SJCRH30 (cell line): ENCODE measurements at regions not wholly inside any gene's neighbourhood (a gene's known extent, or its start where the extent isn't known, plus 50 kb on each side); places are given as distances from the start of the nearest gene placed in this dataset.
A peak's percentile ranks its signal among the peaks of the same experiment; 100 is the strongest.
"Not testable (repeated sequence)": the region's sequence is repeated elsewhere in the genome, so short reads cannot be mapped to it uniquely, and the experiment has no call there.

ENCODE experiments used
- DNase-seq, 2 experiments: peaks; one replicate each; pipeline ENCODE4 v3.0.0-alpha.2; 2015 to 2020
- H3K27ac ChIP-seq: fragments of 250-450 bp; sonication (Bioruptor Pico); 2 replicates; pipeline ENCODE4 v1.5.1; 2020; ENCODE audit warnings: mild to moderate bottlenecking, moderate library complexity
- H3K27me3 ChIP-seq: fragments of 250-450 bp; sonication (Bioruptor Pico); 2 replicates; pipeline ENCODE4 v1.5.1; 2020; ENCODE audit warnings: mild to moderate bottlenecking, moderate library complexity
- H3K36me3 ChIP-seq: fragments of 250-450 bp; sonication (Bioruptor Pico); 2 replicates; pipeline ENCODE4 v1.5.1; 2020; ENCODE audit warnings: mild to moderate bottlenecking, moderate library complexity
- H3K4me1 ChIP-seq: fragments of 250-450 bp; sonication (Bioruptor Pico); 2 replicates; pipeline ENCODE4 v1.5.1; 2020; ENCODE audit warnings: mild to moderate bottlenecking, moderate library complexity
- H3K4me3 ChIP-seq: fragments of 250-450 bp; sonication (Bioruptor Pico); 2 replicates; pipeline ENCODE4 v1.5.1; 2020; ENCODE audit warnings: mild to moderate bottlenecking, moderate library complexity
- H3K9me3 ChIP-seq: fragments of 250-450 bp; sonication (Bioruptor Pico); replicated peaks from 2 replicates; pipeline ENCODE4 v1.5.1; 2020; ENCODE audit warnings: mild to moderate bottlenecking, moderate library complexity

GRCh38 chr10:7084280-7085005 lies 326.4 kb downstream of the SFMBT2 start:
- DNase-seq: no peak
- Histone ChIP-seq H3K27ac (no peak overlapping the region), H3K4me1 (no peaks in the 10 kb centered on the region), H3K27me3 (no peaks in the 10 kb centered on the region), H3K36me3 (no peaks in the 10 kb centered on the region), H3K4me3 (no peak overlapping the region), H3K9me3 (no peaks in the 10 kb centered on the region)

GRCh38 chr10:7082967-7083366 lies 327.9 kb downstream of the SFMBT2 start:
- no peak overlapping the region for H3K27ac ChIP-seq
- H3K27me3 ChIP-seq: no peaks in the 10 kb centered on the region
- no peaks in the 10 kb centered on the region for H3K36me3 ChIP-seq
- H3K4me1 ChIP-seq: no peaks in the 10 kb centered on the region
- no peak for DNase-seq
- no peak overlapping the region for H3K4me3 ChIP-seq
- no peaks in the 10 kb centered on the region for H3K9me3 ChIP-seq

- Histone ChIP-seq H3K27ac (no peak overlapping the region), H3K4me3 (no peak overlapping the region), H3K9me3 (no peaks in the 10 kb centered on the region), H3K27me3 (no peaks in the 10 kb centered on the region), H3K4me1 (no peaks in the 10 kb centered on the region), H3K36me3 (no peaks in the 10 kb centered on the region)
- no peak for DNase-seq
These were observed 333.0 kb downstream of the SFMBT2 start for GRCh38 chr10:7077880-7078279.

- Histone ChIP-seq H3K36me3 (no peaks in the 10 kb centered on the region), H3K27ac (no peak overlapping the region), H3K27me3 (no peaks in the 10 kb centered on the region), H3K4me1 (no peaks in the 10 kb centered on the region), H3K4me3 (no peak overlapping the region), H3K9me3 (no peaks in the 10 kb centered on the region)
- DNase-seq: no peak
These were observed 335.0 kb downstream of the SFMBT2 start for GRCh38 chr10:7075851-7076250.

GRCh38 chr10:7075110-7075509 lies 335.7 kb downstream of the SFMBT2 start:
- no peak overlapping the region for H3K27ac ChIP-seq
- no peaks in the 10 kb centered on the region for H3K4me1 ChIP-seq
- no peaks in the 10 kb centered on the region for H3K36me3 ChIP-seq
- no peaks in the 10 kb centered on the region for H3K27me3 ChIP-seq
- no peak for DNase-seq
- H3K9me3 ChIP-seq: no peaks in the 10 kb centered on the region
- no peak overlapping the region for H3K4me3 ChIP-seq

- DNase-seq: no peak
- H3K27me3 ChIP-seq: no peaks in the 10 kb centered on the region
- no peak overlapping the region for H3K4me3 ChIP-seq
- H3K4me1 ChIP-seq: no peaks in the 10 kb centered on the region
- no peaks in the 10 kb centered on the region for H3K9me3 ChIP-seq
- no peaks in the 10 kb centered on the region for H3K36me3 ChIP-seq
- no peak overlapping the region for H3K27ac ChIP-seq
These were observed 339.4 kb downstream of the SFMBT2 start for GRCh38 chr10:7071421-7071820.

DNA sequence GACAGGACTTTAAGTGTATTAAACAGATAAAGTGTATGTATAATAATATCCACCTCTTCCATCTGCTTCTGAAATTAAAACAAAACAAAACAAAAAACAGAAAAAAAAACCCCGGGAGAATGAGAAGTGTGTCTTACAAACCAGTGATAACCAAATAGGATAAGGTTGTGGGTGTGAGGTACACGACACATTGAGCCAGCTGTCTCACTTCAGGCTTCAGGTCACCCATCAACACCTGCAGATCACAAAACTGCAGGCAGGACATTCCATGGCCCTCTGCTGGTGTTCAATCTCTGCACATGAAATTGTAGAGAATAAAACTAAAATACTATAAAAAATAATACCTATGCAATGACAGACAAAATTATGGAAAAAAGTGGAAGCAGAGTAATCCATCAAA lies 339.9 kb downstream of the SFMBT2 start:
- Histone ChIP-seq H3K9me3 (no peaks in the 10 kb centered on the region), H3K27ac (no peak overlapping the region), H3K4me3 (no peak overlapping the region), H3K4me1 (no peaks in the 10 kb centered on the region), H3K27me3 (no peaks in the 10 kb centered on the region), H3K36me3 (no peaks in the 10 kb centered on the region)
- DNase-seq: no peak

DNA sequence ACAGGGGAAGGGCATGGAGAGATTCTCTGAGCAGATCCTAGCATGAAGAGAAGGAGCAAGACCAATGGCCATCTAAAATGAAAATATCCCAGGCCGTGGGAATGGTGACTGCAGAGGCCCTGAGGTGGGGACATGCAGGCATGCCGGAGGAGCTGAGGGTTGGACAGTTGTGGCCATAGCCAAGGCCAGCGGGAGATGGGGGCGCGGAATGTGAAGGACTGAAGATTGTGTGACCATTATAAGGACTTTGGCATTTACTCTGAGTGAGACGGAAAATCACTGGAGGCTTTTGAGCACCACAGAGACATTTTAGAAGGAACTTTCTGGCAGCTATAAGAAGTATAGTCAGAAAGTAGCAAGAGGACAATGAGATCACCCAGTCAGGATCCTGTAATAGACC lies 341.1 kb downstream of the SFMBT2 start:
- Histone ChIP-seq H3K4me1 (no peaks in the 10 kb centered on the region), H3K27ac (no peak overlapping the region), H3K36me3 (no peaks in the 10 kb centered on the region), H3K27me3 (no peaks in the 10 kb centered on the region), H3K4me3 (no peak overlapping the region), H3K9me3 (no peaks in the 10 kb centered on the region)
- DNase-seq: no peak

DNA sequence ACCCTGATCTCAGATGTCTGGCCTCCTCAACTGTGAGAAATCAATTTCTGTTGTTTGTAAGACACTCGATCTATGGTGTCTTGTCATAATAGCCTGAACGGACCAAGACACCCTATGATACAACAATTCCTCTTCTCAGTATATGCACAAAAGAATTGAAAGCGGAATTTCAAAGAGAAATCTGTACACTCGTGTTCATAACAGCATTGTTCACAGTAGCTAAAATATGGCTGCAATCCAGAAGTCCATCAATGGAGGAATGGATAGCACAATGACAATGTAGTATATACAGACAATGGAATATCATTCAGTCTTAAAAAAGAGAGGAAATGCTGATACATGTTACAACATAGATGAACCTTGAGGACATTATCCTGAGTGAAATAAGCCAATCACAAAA lies 354.6 kb downstream of the SFMBT2 start:
- Histone ChIP-seq H3K4me3 (no peak overlapping the region), H3K27ac (no peak overlapping the region), H3K36me3 (no peaks in the 10 kb centered on the region), H3K27me3 (no peaks in the 10 kb centered on the region), H3K4me1 (no peaks in the 10 kb centered on the region), H3K9me3 (no peaks in the 10 kb centered on the region)
- no peak for DNase-seq

- peak; percentile 13 to 29 for DNase-seq
- H3K9me3 ChIP-seq: no peaks in the 10 kb centered on the region
These were observed 355.9 kb downstream of the SFMBT2 start for GRCh38 chr10:7054915-7055314.

DNA sequence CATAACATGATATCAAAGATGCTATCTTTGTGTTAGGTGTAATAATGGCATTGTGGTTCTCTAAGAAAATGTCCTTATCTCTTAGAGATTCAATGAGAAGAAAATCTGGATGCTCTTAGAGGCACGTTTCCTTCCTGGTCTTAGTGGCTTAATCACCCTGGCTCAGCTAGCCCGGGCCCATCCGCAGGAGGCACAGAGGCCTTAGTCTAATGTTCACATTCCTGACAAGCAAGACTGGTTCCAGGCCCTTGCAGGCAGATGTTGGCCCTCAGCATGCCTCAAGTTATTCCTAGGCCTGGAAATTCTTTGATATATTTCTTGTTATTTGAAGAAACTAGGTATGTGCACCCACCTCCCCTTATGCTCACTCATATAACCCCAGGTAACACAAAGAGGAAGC lies 357.6 kb downstream of the SFMBT2 start:
- H3K27me3 ChIP-seq: no peaks in the 10 kb centered on the region
- H3K27ac ChIP-seq: no peak overlapping the region
- no peak overlapping the region for H3K4me3 ChIP-seq
- H3K4me1 ChIP-seq: no peaks in the 10 kb centered on the region
- H3K36me3 ChIP-seq: no peaks in the 10 kb centered on the region
- no peaks in the 10 kb centered on the region for H3K9me3 ChIP-seq
- DNase-seq: no peak

More at GRCh38 chr10:7054915-7055314, 355.9 kb downstream of the SFMBT2 start:
- H3K36me3 ChIP-seq: no peaks in the 10 kb centered on the region
- H3K27ac ChIP-seq: no peak overlapping the region
- no peaks in the 10 kb centered on the region for H3K27me3 ChIP-seq
- no peaks in the 10 kb centered on the region for H3K4me1 ChIP-seq
- no peak overlapping the region for H3K4me3 ChIP-seq

- not testable (repeated sequence) for H3K27ac ChIP-seq, DNase-seq, H3K9me3 ChIP-seq, H3K4me3 ChIP-seq, H3K27me3 ChIP-seq, H3K4me1 ChIP-seq, H3K36me3 ChIP-seq
These were observed 360.8 kb downstream of the SFMBT2 start for GRCh38 chr10:7050024-7050423.

- Histone ChIP-seq H3K36me3 (no peaks in the 10 kb centered on the region), H3K9me3 (no peaks in the 10 kb centered on the region), H3K4me1 (no peaks in the 10 kb centered on the region), H3K27me3 (no peaks in the 10 kb centered on the region), H3K27ac (no peak overlapping the region), H3K4me3 (no peak overlapping the region)
- DNase-seq: no peak
These were observed 362.8 kb downstream of the SFMBT2 start for GRCh38 chr10:7048061-7048460.

GRCh38 chr10:7046615-7047014 lies 364.2 kb downstream of the SFMBT2 start:
- Histone ChIP-seq H3K4me1 (no peaks in the 10 kb centered on the region), H3K27me3 (no peaks in the 10 kb centered on the region), H3K27ac (no peak overlapping the region), H3K9me3 (no peaks in the 10 kb centered on the region), H3K36me3 (no peaks in the 10 kb centered on the region), H3K4me3 (no peak overlapping the region)
- DNase-seq: no peak

DNA sequence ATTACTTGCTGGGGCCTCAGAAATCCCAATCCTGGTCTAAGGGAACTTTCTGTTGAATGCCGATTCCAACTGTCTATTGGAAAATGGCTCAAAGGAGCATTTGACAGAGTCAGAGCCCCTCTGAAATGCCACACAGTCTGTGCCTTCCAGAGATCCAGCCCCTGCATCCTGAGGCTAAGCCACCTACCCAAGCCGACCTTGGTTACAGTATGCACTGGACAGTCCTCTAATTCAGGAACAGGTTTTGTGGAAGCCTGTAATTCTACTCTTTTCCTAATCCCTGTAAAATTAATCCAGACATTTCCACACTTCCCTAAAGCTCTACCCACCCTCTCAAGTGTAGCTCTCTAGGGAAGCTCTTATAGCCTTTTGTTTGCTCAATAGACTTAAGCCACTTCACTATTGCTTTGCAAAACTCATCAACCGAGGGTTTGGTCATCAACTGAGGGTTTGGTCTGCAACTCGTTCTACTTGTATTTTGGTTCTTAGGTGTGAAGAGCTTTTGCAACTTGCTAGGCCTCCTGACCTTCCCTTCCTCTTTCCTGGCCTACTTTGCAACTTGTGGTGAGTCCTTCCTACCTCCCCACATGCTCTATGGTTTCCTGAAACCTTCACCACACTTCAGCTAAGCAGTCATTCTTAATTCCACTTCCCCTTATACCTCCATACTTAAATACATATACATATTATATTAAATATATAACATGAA lies 364.8 kb downstream of the SFMBT2 start:
- no peaks in the 10 kb centered on the region for H3K4me1 ChIP-seq
- H3K27ac ChIP-seq: no peak overlapping the region
- no peak overlapping the region for H3K4me3 ChIP-seq
- no peaks in the 10 kb centered on the region for H3K9me3 ChIP-seq
- no peak for DNase-seq
- no peaks in the 10 kb centered on the region for H3K36me3 ChIP-seq
- H3K27me3 ChIP-seq: no peaks in the 10 kb centered on the region
